IMR-90 (cell line): ENCODE measurements at regions not wholly inside any gene's neighbourhood (a gene's known extent, or its start where the extent isn't known, plus 50 kb on each side); places are given as distances from the start of the nearest gene placed in this dataset.

ENCODE experiments used
- ATAC-seq: fragments of 200-7000 bp; cut with Tn5 transposase; 2 replicates; pipeline ENCODE4 v1.9.1; 2020; ENCODE audit warnings: low read depth, mild to moderate bottlenecking, moderate library complexity
- BruUV-seq: library from RNA; stranded (reverse); fragments of 400-500 nt; replicated peaks from 2 replicates; lab custom pipeline; 2021; lab: Mats Ljungman, UMichigan
- CTCF ChIA-PET: fragments of 300-600 bp; formaldehyde crosslinking; extraction: SDS; loops from one replicate; lab custom pipeline; 2021; ENCODE audit warnings: antibody characterized with exemption; lab: Yijun Ruan, JAX
- POLR2A ChIA-PET: fragments of 300-600 bp; sonication (Branson Sonifier 250); formaldehyde crosslinking; loops from one replicate; lab custom pipeline; 2022; ENCODE audit warnings: antibody characterized with exemption; ENCODE audit not compliant: unreplicated experiment; lab: Charles Lee
- DNase-seq: peaks from one replicate; pipeline ENCODE4 v3.0.0; 2013
- H2AFZ ChIP-seq: replicated peaks from 2 replicates; pipeline ENCODE3; 2013; ENCODE audit warnings: low read length, mild to moderate bottlenecking; ENCODE audit not compliant: poor library complexity
- H2AK5ac ChIP-seq: 2 replicates; pipeline ENCODE4 v1.6.1; 2013; ENCODE audit warnings: low read depth, low read length, inconsistent platforms
- H2AK9ac ChIP-seq: replicated peaks from 2 replicates; pipeline ENCODE3; 2013; ENCODE audit warnings: mild to moderate bottlenecking, low read depth, low read length, moderate library complexity; ENCODE audit not compliant: poor library complexity
- H2BK120ac ChIP-seq: 2 replicates; pipeline ENCODE4 v1.6.1; 2013; ENCODE audit warnings: low read depth, low read length, inconsistent platforms
- H2BK15ac ChIP-seq: 3 replicates; pipeline ENCODE4 v1.6.1; 2013; ENCODE audit warnings: low read depth, low read length, inconsistent platforms
- H2BK20ac ChIP-seq: 2 replicates; pipeline ENCODE4 v1.6.1; 2013; ENCODE audit warnings: low read depth, mild to moderate bottlenecking, inconsistent platforms, low read length, moderate library complexity
- H2BK5ac ChIP-seq: 2 replicates; pipeline ENCODE4 v1.6.1; 2013; ENCODE audit warnings: mild to moderate bottlenecking, low read depth, low read length, inconsistent platforms; ENCODE audit not compliant: poor library complexity, severe bottlenecking
- H3K14ac ChIP-seq: replicated peaks from 2 replicates; pipeline ENCODE4 v1.6.1; 2013; ENCODE audit warnings: low read depth, low read length, inconsistent platforms
- H3K18ac ChIP-seq: 2 replicates; pipeline ENCODE4 v1.6.1; 2013; ENCODE audit warnings: low read depth, low read length, control low read depth
- H3K23ac ChIP-seq: 2 replicates; pipeline ENCODE4 v1.6.1; 2013; ENCODE audit warnings: low read depth, low read length, inconsistent platforms
- H3K27ac ChIP-seq: 2 replicates; pipeline ENCODE4 v1.5.1; 2013; ENCODE audit warnings: mild to moderate bottlenecking, control low read depth, low read length; ENCODE audit not compliant: insufficient read depth
- H3K27me3 ChIP-seq: 2 replicates; pipeline ENCODE4 v1.6.1; 2013; ENCODE audit warnings: low read length; ENCODE audit not compliant: control insufficient read depth, insufficient read depth
- H3K36me3 ChIP-seq: 2 replicates; pipeline ENCODE4 v1.6.1; 2013; ENCODE audit warnings: low read length, mixed read lengths; ENCODE audit not compliant: control insufficient read depth, insufficient read depth
- H3K4ac ChIP-seq: 2 replicates; pipeline ENCODE4 v1.6.1; 2013; ENCODE audit warnings: low read depth, low read length, inconsistent platforms
- H3K4me1 ChIP-seq: 2 replicates; pipeline ENCODE4 v1.6.1; 2013; ENCODE audit warnings: low read length, mixed read lengths; ENCODE audit not compliant: control insufficient read depth, insufficient read depth
- H3K4me2 ChIP-seq: 2 replicates; pipeline ENCODE4 v1.6.1; 2013; ENCODE audit warnings: low read depth, mild to moderate bottlenecking, control low read depth, low read length, moderate library complexity
- H3K4me3 ChIP-seq: 2 replicates; pipeline ENCODE4 v1.5.1; 2013; ENCODE audit warnings: low read depth, mild to moderate bottlenecking, control low read depth, low read length, moderate library complexity; ENCODE audit not compliant: insufficient read depth
- H3K56ac ChIP-seq: 2 replicates; pipeline ENCODE4 v1.6.1; 2013; ENCODE audit warnings: low read length, inconsistent platforms; ENCODE audit not compliant: insufficient read depth; ENCODE audit errors: extremely low read depth
- H3K79me1 ChIP-seq, 2 experiments: 2 replicates each; pipeline ENCODE4 v1.6.1; 2013; ENCODE audit warnings: low read length in 2 of 2, inconsistent platforms in 1 of 2, low read depth in 1 of 2
- H3K9ac ChIP-seq: 2 replicates; pipeline ENCODE4 v1.6.1; 2013; ENCODE audit warnings: low read depth, low read length, control low read depth
- H3K9me1 ChIP-seq: 2 replicates; pipeline ENCODE4 v1.6.1; 2013; ENCODE audit warnings: low read length, inconsistent platforms; ENCODE audit not compliant: insufficient read depth
- H3K9me3 ChIP-seq: 2 replicates; pipeline ENCODE4 v1.6.1; 2013; ENCODE audit warnings: low read length; ENCODE audit not compliant: control insufficient read depth, insufficient read depth
- H4K20me1 ChIP-seq: 2 replicates; pipeline ENCODE4 v1.6.1; 2013; ENCODE audit warnings: low read length, inconsistent platforms; ENCODE audit not compliant: insufficient read depth
- H4K5ac ChIP-seq: 2 replicates; pipeline ENCODE4 v1.6.1; 2013; ENCODE audit warnings: mild to moderate bottlenecking, low read depth, low read length, control low read depth
- H4K8ac ChIP-seq, 2 experiments: 2 replicates each; pipeline ENCODE4 v1.6.1; 2013; ENCODE audit warnings: low read depth in 2 of 2, low read length in 2 of 2, control low read depth in 1 of 2, inconsistent platforms in 1 of 2
- H4K91ac ChIP-seq: 2 replicates; pipeline ENCODE4 v1.6.1; 2013; ENCODE audit warnings: low read depth, low read length, inconsistent platforms; ENCODE audit not compliant: insufficient read depth
- FOS ChIP-seq: fragments of 150-350 bp; IDR thresholded peaks from 2 replicates; pipeline ENCODE4 v1.6.1; 2016; ENCODE audit warnings: low read depth, low read length
- MAZ ChIP-seq: IDR thresholded peaks from 2 replicates; pipeline ENCODE4 v1.6.1; 2012; ENCODE audit warnings: low read depth, mild to moderate bottlenecking, low read length, improper control_type of control experiment, moderate library complexity, borderline replicate concordance
- MXI1 ChIP-seq: IDR thresholded peaks from 2 replicates; pipeline ENCODE4 v1.6.1; 2012; ENCODE audit warnings: low read depth, mild to moderate bottlenecking, low read length, moderate library complexity, borderline replicate concordance
- POLR2A ChIP-seq: IDR thresholded peaks from 2 replicates; pipeline ENCODE4 v1.6.1; 2012; ENCODE audit warnings: mild to moderate bottlenecking, low read depth, low read length
- WGBS, 2 experiments: methylation state at CpG; one replicate each; pipeline versions ENCODE4 v1.1.5 to v1.1.7; 2013; ENCODE audit warnings: missing lambda C conversion rate in 2 of 2; ENCODE audit not compliant: insufficient read length in 1 of 2; ENCODE audit errors: extremely low coverage in 2 of 2; 5-methylcytosine and 5-hydroxymethylcytosine counted together
- dilution Hi-C: fragments of 300-500 bp; cut with HindIII; formaldehyde crosslinking; loops from one replicate; pipeline ENCODE4 v1.14.3; 2018; ENCODE audit warnings: low sequenced_read_pairs; ENCODE audit not compliant: unreplicated experiment
- in situ Hi-C: fragments of 300-500 bp; cut with MboI; formaldehyde crosslinking; loops from 3 replicates; pipeline ENCODE4 v1.14.3; 2019; ENCODE audit warnings: low sequenced_read_pairs, inconsistent platforms, mixed read lengths
- intact Hi-C: fragments of 100-400 bp; cut with micrococcal nuclease; formaldehyde crosslinking; loops from 2 replicates; pipeline ENCODE4 v1.10.0; 2022

DNA sequence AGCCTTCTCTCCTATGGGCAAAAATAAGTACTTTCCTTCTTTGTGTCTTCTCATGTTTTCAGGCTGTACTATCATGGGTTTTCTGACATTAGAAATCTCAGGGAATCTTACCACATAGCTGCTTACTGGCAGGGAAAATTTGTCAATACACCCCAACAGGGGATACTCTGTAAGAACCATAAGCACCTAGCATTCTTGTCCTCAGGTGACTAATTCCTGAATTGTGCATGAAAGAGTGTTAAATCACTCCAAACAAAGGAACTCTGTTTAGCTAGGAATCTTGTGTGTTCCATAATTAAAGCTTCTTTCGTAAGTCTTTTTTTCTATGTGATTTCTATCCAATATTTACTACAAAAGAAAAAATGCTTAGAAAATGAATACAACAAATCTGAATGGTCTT is 206.7 kb upstream of the POT1 start:
- TF ChIP-seq POLR2A (no peak), MXI1 (no peak), MAZ (no peak), FOS (no peak)
- H3K14ac ChIP-seq, result no peak overlapping the region
- H3K9me3 ChIP-seq, result no peaks in the 10 kb centered on the region; the same call in 1 of the 2 replicates
- H2AFZ ChIP-seq, result no peak overlapping the region
- H2BK15ac ChIP-seq, result no peak overlapping the region
- no peak overlapping the region for H3K4me3 ChIP-seq
- no CpG with 5 or more reads among the region's 1 CpG for WGBS, 2 experiments
- no peak overlapping the region for H2BK120ac ChIP-seq
- H3K9ac ChIP-seq, result no peak overlapping the region
- no peaks in the 10 kb centered on the region for H3K4me1 ChIP-seq
- no peak overlapping the region for H2AK9ac ChIP-seq
- no peaks in the 10 kb centered on the region for H3K36me3 ChIP-seq
- H4K8ac ChIP-seq, result no peak overlapping the region
- in situ Hi-C loops, result no loop called here
- no peak overlapping the region for H2BK5ac ChIP-seq
- H4K91ac ChIP-seq, result no peak overlapping the region
- BruUV-seq, result no TSS peak
- H3K4ac ChIP-seq, result no peak overlapping the region
- no peak overlapping the region for H4K5ac ChIP-seq
- ChIA-PET CTCF (no interaction called here), POLR2A (no interaction called here)
- H3K23ac ChIP-seq, result no peak overlapping the region
- H3K18ac ChIP-seq, result no peak overlapping the region
- H3K9me1 ChIP-seq, result no peaks in the 10 kb centered on the region
- intact Hi-C loops, result no loop called here
- H3K27me3 ChIP-seq, result no peaks in the 10 kb centered on the region
- no peak overlapping the region for H3K27ac ChIP-seq
- ATAC-seq (no peak), DNase-seq (no peak)
- H3K56ac ChIP-seq, result no peak overlapping the region
- dilution Hi-C loops, result no loop called here
- H4K20me1 ChIP-seq, result no peaks in the 10 kb centered on the region
- no peak overlapping the region for H2BK20ac ChIP-seq
- H3K4me2 ChIP-seq, result no peak overlapping the region
- H3K79me1 ChIP-seq, result no peaks in the 10 kb centered on the region
- H2AK5ac ChIP-seq, result no peak overlapping the region
